GM21737 (cell line): ENCODE measurements at regions not wholly inside any gene's neighbourhood (a gene's known extent, or its start where the extent isn't known, plus 50 kb on each side); places are given as distances from the start of the nearest gene placed in this dataset.
"Not testable (repeated sequence)": the region's sequence is repeated elsewhere in the genome, so short reads cannot be mapped to it uniquely, and the experiment has no call there.

ENCODE experiments used
- ATAC-seq: cut with Tn5 transposase; IDR thresholded peaks from one replicate; pipeline ENCODE4 v1.9.1; 2021; ENCODE audit warnings: mild to moderate bottlenecking, moderate library complexity; ENCODE audit not compliant: unreplicated experiment

- ATAC-seq: peak; percentile 68
Observed at GRCh38 chr13:26482451-26483197, 74.9 kb upstream of the WASF3 start.

GRCh38 chr13:26483546-26483945 lies 73.9 kb upstream of the WASF3 start:
- no peak for ATAC-seq

- no peak for ATAC-seq
Observed at GRCh38 chr13:26484196-26484595, 73.3 kb upstream of the WASF3 start.

- ATAC-seq: no peak
Observed at GRCh38 chr13:26485288-26485687, 72.2 kb upstream of the WASF3 start.

GRCh38 chr13:26485786-26486185 lies 71.7 kb upstream of the WASF3 start:
- ATAC-seq: no peak

- ATAC-seq: no peak
Observed at GRCh38 chr13:26486550-26486949, 70.9 kb upstream of the WASF3 start.

- no peak for ATAC-seq
Observed at GRCh38 chr13:26487781-26488180, 69.7 kb upstream of the WASF3 start.

- no peak for ATAC-seq
Observed at GRCh38 chr13:26488236-26489003, 69.1 kb upstream of the WASF3 start.

GRCh38 chr13:26492301-26492700 lies 65.2 kb upstream of the WASF3 start:
- ATAC-seq: not testable (repeated sequence)

- no peak for ATAC-seq
Observed at GRCh38 chr13:26494571-26495195, 62.8 kb upstream of the WASF3 start.

- no peak for ATAC-seq
Observed at GRCh38 chr13:26495750-26496149, 61.7 kb upstream of the WASF3 start.

- no peak for ATAC-seq
Observed at GRCh38 chr13:26497968-26498511, 59.4 kb upstream of the WASF3 start.

- no peak for ATAC-seq
Observed at GRCh38 chr13:26498656-26499601, 58.6 kb upstream of the WASF3 start.

GRCh38 chr13:26500618-26501320 lies 56.7 kb upstream of the WASF3 start:
- no peak for ATAC-seq

- ATAC-seq: no peak
Observed at GRCh38 chr13:26501641-26502040, 55.8 kb upstream of the WASF3 start.

- ATAC-seq: no peak
Observed at GRCh38 chr13:26502826-26503225, 54.7 kb upstream of the WASF3 start.

- no peak for ATAC-seq
Observed at GRCh38 chr13:26503826-26504594, 53.5 kb upstream of the WASF3 start.
